ENCODE measurements at regions not wholly inside any gene's neighbourhood (a gene's known extent, or its start where the extent isn't known, plus 50 kb on each side); places are given as distances from the start of the nearest gene placed in this dataset.

DNA sequence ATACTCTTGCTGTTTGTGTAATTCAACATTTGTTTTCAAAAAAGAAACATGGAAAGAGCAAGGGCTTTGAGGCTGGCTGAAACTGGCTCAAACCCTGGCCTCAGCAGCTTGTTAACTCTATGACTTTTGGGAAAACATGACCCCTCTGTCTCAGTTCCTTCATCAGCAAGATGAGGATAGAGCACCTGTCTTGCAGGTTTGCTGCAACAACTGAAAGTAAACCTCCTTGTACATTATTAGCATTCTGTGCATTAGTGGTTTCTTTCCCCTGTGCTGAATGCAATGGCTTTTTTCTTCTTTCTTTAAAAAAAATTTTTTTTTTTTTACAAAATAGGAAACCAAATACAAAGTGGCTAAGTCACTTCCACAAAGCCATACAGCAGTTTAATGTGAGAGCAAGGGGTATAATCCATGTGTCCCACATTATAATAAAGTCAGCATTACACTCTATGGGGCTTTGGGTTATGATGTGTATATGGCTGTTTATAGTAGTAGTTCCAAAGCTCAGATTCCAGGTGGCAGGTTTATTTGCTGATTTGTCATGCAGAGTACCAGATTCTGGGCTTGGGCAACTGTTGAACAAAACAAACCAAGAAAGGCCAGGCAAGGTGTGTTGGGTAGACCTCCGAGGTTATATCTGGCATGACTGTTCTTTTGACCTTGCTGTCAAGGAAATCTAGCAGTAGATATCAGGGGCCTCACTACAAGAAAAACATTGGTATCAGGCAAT, 194.5 kb upstream of the CNOT2 start:
- TF ChIP-seq, protein P1, sequence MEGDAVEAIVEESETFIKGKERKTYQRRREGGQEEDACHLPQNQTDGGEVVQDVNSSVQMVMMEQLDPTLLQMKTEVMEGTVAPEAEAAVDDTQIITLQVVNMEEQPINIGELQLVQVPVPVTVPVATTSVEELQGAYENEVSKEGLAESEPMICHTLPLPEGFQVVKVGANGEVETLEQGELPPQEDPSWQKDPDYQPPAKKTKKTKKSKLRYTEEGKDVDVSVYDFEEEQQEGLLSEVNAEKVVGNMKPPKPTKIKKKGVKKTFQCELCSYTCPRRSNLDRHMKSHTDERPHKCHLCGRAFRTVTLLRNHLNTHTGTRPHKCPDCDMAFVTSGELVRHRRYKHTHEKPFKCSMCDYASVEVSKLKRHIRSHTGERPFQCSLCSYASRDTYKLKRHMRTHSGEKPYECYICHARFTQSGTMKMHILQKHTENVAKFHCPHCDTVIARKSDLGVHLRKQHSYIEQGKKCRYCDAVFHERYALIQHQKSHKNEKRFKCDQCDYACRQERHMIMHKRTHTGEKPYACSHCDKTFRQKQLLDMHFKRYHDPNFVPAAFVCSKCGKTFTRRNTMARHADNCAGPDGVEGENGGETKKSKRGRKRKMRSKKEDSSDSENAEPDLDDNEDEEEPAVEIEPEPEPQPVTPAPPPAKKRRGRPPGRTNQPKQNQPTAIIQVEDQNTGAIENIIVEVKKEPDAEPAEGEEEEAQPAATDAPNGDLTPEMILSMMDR (conservative IDR thresholded peaks at IDR 0.05 in 1 of 2, IDR thresholded peaks at IDR 0.05 in 1 of 2; ENCODE audit: extremely low read depth in 1 of 2, insufficient read depth in 1 of 2, low read depth in 1 of 2, low read length in 2 of 2): no peak
- TF ChIP-seq EZH2 (IDR thresholded peaks at IDR 0.05; ENCODE audit: borderline replicate concordance, low read length): no peak
